Activated CD8-positive, alpha-beta T cell treated with anti-CD3 and anti-CD28 coated beads for 36 hours (primary cell): ENCODE measurements at regions not wholly inside any gene's neighbourhood (a gene's known extent, or its start where the extent isn't known, plus 50 kb on each side); places are given as distances from the start of the nearest gene placed in this dataset.

Experiments
- ATAC-seq: fragments of 200-7000 bp; cut with Tn5 transposase; one replicate; pipeline ENCODE4 v1.10.0; 2021; ENCODE audit warnings: mild to moderate bottlenecking, moderate library complexity
- CTCF ChIA-PET: fragments of 350-600 bp; sonication (Branson Sonifier 250); formaldehyde crosslinking; loops from one replicate; lab custom pipeline; 2021; ENCODE audit warnings: antibody characterized with exemption; lab: Charles Lee
- POLR2A ChIA-PET: fragments of 350-600 bp; sonication (Branson Sonifier 250); formaldehyde crosslinking; loops from one replicate; lab custom pipeline; 2021; ENCODE audit warnings: antibody characterized with exemption; lab: Charles Lee
- DNase-seq: peaks from one replicate; pipeline ENCODE4 v3.0.0-alpha.2; 2020
- H3K27ac Mint-ChIP-seq: one replicate; pipeline ENCODE4 v1.8.0; 2021; ENCODE audit warnings: mild to moderate bottlenecking, mixed read lengths
- H3K27me3 Mint-ChIP-seq: one replicate; pipeline ENCODE4 v1.8.0; 2021; ENCODE audit warnings: mixed read lengths
- H3K36me3 Mint-ChIP-seq: one replicate; pipeline ENCODE4 v1.8.0; 2021; ENCODE audit warnings: low read depth, mixed read lengths
- H3K4me1 Mint-ChIP-seq: one replicate; pipeline ENCODE4 v1.8.0; 2021; ENCODE audit warnings: low read depth, mixed read lengths
- H3K4me3 Mint-ChIP-seq: one replicate; pipeline ENCODE4 v1.8.0; 2021; ENCODE audit warnings: mild to moderate bottlenecking, moderate library complexity, mixed read lengths
- H3K9me3 Mint-ChIP-seq: one replicate; pipeline ENCODE4 v1.8.0; 2021; ENCODE audit warnings: mixed read lengths
- intact Hi-C: fragments of 100-400 bp; cut with micrococcal nuclease; formaldehyde crosslinking; loops from one replicate; pipeline ENCODE4 v1.10.0; 2022
- TF ChIP-seq, protein P1 (sequence below): fragments of 200-600 bp; IDR thresholded peaks from one replicate; pipeline ENCODE4 v1.8.0; 2022; ENCODE audit warnings: antibody characterized with exemption, mild to moderate bottlenecking

GRCh38 chr3:816605-817004 is 276.2 kb upstream of the CNTN6 start:
- Mint-ChIP-seq H3K27me3 (no peaks in the 10 kb centered on the region), H3K27ac (no peak overlapping the region), H3K36me3 (no peaks in the 10 kb centered on the region), H3K4me1 (no peaks in the 10 kb centered on the region), H3K9me3 (peaks cover 17% of the 10 kb centered on the region), H3K4me3 (no peak overlapping the region)
- CTCF ChIA-PET, result no interaction called here
- no peak for ATAC-seq
- DNase-seq, result no peak
- TF ChIP-seq, protein P1, sequence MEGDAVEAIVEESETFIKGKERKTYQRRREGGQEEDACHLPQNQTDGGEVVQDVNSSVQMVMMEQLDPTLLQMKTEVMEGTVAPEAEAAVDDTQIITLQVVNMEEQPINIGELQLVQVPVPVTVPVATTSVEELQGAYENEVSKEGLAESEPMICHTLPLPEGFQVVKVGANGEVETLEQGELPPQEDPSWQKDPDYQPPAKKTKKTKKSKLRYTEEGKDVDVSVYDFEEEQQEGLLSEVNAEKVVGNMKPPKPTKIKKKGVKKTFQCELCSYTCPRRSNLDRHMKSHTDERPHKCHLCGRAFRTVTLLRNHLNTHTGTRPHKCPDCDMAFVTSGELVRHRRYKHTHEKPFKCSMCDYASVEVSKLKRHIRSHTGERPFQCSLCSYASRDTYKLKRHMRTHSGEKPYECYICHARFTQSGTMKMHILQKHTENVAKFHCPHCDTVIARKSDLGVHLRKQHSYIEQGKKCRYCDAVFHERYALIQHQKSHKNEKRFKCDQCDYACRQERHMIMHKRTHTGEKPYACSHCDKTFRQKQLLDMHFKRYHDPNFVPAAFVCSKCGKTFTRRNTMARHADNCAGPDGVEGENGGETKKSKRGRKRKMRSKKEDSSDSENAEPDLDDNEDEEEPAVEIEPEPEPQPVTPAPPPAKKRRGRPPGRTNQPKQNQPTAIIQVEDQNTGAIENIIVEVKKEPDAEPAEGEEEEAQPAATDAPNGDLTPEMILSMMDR, result no peak
- POLR2A ChIA-PET, result no interaction called here
- intact Hi-C loops, result no loop called here

- ChIA-PET POLR2A (no interaction called here), CTCF (no interaction called here)
- H3K27ac Mint-ChIP-seq, result no peak overlapping the region
- ATAC-seq, result no peak
- TF ChIP-seq, protein P1, result no peak
- intact Hi-C loops, result no loop called here
- no peaks in the 10 kb centered on the region for H3K4me1 Mint-ChIP-seq
- H3K36me3 Mint-ChIP-seq, result no peaks in the 10 kb centered on the region
- H3K4me3 Mint-ChIP-seq, result no peak overlapping the region
- peaks cover 7% of the 10 kb centered on the region for H3K9me3 Mint-ChIP-seq
- no peaks in the 10 kb centered on the region for H3K27me3 Mint-ChIP-seq
- no peak for DNase-seq
These were observed 258.1 kb upstream of the CNTN6 start for GRCh38 chr3:834679-835078.

DNA sequence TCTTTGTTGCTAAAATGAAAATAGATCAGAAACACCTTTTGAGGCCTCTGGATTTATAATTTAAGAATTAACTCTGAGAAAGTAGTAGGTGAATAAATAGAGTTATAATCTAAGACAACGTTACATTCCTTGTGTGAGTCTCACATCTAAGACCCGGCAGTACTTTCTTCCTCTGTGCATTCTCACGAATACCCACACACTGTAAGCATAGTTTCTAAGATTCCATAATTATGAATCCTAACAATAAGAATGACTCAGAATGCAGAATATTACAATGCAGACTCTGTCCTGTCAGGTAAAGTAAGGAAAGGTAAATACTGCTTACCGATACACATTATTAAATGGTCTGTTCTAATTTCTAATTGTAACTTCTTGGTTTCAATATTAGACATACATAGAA is 257.7 kb upstream of the CNTN6 start:
- H3K27me3 Mint-ChIP-seq, result no peaks in the 10 kb centered on the region

DNA sequence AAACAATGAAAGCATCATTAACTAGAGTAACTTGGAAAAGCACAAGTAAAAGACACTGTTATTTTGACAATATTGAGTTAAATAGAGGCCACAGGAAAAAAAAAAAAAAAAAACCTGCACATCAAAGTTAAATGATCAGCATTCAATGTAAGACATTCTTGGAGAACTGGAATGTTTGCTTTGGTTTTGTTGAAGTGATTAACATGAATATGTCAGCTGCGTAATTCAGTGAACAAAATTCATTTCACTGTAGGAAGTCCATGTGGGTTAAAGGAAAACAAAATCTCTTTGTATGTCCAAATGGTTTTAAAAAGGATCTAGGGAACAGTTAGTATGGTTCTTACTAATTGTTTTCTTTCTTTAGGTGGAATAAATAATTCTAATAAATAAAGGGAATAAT is 252.8 kb upstream of the CNTN6 start:
- H3K36me3 Mint-ChIP-seq, result no peaks in the 10 kb centered on the region
- H3K4me1 Mint-ChIP-seq, result no peaks in the 10 kb centered on the region
- CTCF ChIA-PET, result no interaction called here
- POLR2A ChIA-PET, result no interaction called here
- H3K4me3 Mint-ChIP-seq, result no peak overlapping the region
- H3K27ac Mint-ChIP-seq, result no peak overlapping the region
- ATAC-seq (no peak), DNase-seq (no peak)
- intact Hi-C loops, result no loop called here
- no peaks in the 10 kb centered on the region for H3K9me3 Mint-ChIP-seq
- TF ChIP-seq, protein P1, result no peak
- no peaks in the 10 kb centered on the region for H3K27me3 Mint-ChIP-seq

More for the DNA sequence above, 257.7 kb upstream of the CNTN6 start:
- no peaks in the 10 kb centered on the region for H3K36me3 Mint-ChIP-seq
- no peak overlapping the region for H3K27ac Mint-ChIP-seq
- TF ChIP-seq, protein P1, result no peak
- no peak for ATAC-seq
- DNase-seq, result no peak
- H3K4me1 Mint-ChIP-seq, result no peaks in the 10 kb centered on the region
- peaks cover 6% of the 10 kb centered on the region for H3K9me3 Mint-ChIP-seq
- H3K4me3 Mint-ChIP-seq, result no peak overlapping the region
- CTCF ChIA-PET, result no interaction called here
- intact Hi-C loops, result no loop called here
- POLR2A ChIA-PET, result no interaction called here

GRCh38 chr3:851098-851790 is 241.6 kb upstream of the CNTN6 start:
- Mint-ChIP-seq H3K9me3 (no peaks in the 10 kb centered on the region), H3K36me3 (no peaks in the 10 kb centered on the region), H3K4me1 (no peaks in the 10 kb centered on the region), H3K27ac (no peak overlapping the region), H3K27me3 (no peaks in the 10 kb centered on the region), H3K4me3 (no peak overlapping the region)
- peak; percentile 42 for DNase-seq
- ChIA-PET CTCF (no interaction called here), POLR2A (no interaction called here)
- ATAC-seq, result peak; percentile 68
- intact Hi-C loops, result no loop called here
- TF ChIP-seq, protein P1, result no peak
